ENCODE measurements at regions not wholly inside any gene's neighbourhood (a gene's known extent, or its start where the extent isn't known, plus 50 kb on each side); places are given as distances from the start of the nearest gene placed in this dataset.

DNA sequence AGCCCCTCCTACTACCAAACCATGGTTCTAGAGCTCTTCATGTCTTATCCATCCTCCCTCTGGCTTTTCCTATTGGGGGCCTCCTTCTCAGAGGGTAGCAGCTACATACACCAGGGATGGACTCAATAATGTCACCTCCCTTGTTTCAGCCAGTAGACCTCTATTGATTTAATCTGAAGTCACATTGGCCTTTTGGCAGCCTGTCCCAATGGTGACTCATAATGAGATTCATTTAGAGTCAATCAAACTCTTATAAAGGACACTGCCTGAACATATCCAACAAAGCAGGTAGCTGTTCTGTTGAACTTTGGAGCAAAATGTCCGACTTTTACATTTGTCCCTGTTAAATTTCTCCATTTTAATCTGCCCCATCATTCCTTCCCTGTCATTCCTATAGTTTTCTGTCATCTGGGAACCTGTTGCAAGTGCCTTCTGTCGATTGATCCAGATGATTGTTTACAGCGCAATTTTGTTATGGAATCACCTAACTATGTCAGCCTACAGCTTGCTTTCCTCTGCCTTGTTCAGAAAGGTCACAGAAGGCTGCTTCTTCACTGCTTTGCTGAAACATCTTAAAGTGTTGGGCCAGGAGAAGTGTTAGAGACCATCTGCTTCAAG is 105.9 kb downstream of the ETS2 start:
- Histone ChIP-seq H3K36me3 (ENCODE audit: control insufficient read depth in 2 of 2, insufficient read depth in 2 of 2, low read length in 1 of 2) (no peaks in the 10 kb centered on the region), H3K27me3 (replicated peaks in 1 of 2; ENCODE audit: control insufficient read depth in 2 of 2, insufficient read depth in 2 of 2, low read length in 1 of 2) (no peaks in the 10 kb centered on the region), H3K79me2 (ENCODE audit: control insufficient read depth, insufficient read depth, low read length) (no peaks in the 10 kb centered on the region), H3K4me2 (ENCODE audit: control insufficient read depth, insufficient read depth) (no peak overlapping the region), H3K27ac (ENCODE audit: control insufficient read depth, insufficient read depth) (no peak overlapping the region), H2AFZ (ENCODE audit: control insufficient read depth, low read depth, low read length) (no peak overlapping the region), H3K9ac (ENCODE audit: control insufficient read depth, insufficient read depth, low read length) (no peak overlapping the region), H3K4me1 (ENCODE audit: control insufficient read depth, insufficient read depth, low read length) (no peaks in the 10 kb centered on the region), H4K20me1 (ENCODE audit: control insufficient read depth, insufficient read depth) (no peaks in the 10 kb centered on the region), H3K4me3 (no peak overlapping the region), H3K9me3 (replicated peaks; ENCODE audit: control insufficient read depth, insufficient read depth, low read length) (no peaks in the 10 kb centered on the region)
- no peak for ATAC-seq
- ChIA-PET RAD21 (ENCODE audit: unreplicated experiment) (no interaction called here), CTCF (no interaction called here), SMC1A (ENCODE audit: uncharacterized antibody, unreplicated experiment) (no interaction called here), POLR2A (no interaction called here)
- FAIRE-seq: no peak
- intact Hi-C loops (cut with micrococcal nuclease; ENCODE audit: unreplicated experiment) (no loop called here), in situ Hi-C loops (cut with MboI) (no loop called here)
- TF ChIP-seq POLR2A (IDR thresholded peaks at IDR 0.05; ENCODE audit: low read depth, low read length): no peak
- no peak for TF ChIP-seq GATAD2B (conservative IDR thresholded peaks at IDR 0.05; ENCODE audit: low read depth)
- TF ChIP-seq CBFB (IDR thresholded peaks at IDR 0.05; ENCODE audit: low read depth): no peak
- no peak for DNase-seq (ENCODE audit: low read depth, low spot score)
- 0% methylated on average over 3 of the region's 3 CpGs for WGBS (ENCODE audit: insufficient coverage, insufficient replicate concordance, low lambda C conversion rate, missing lambda C conversion rate)
- no TSS peak for BruUV-seq (replicated peaks)

DNA sequence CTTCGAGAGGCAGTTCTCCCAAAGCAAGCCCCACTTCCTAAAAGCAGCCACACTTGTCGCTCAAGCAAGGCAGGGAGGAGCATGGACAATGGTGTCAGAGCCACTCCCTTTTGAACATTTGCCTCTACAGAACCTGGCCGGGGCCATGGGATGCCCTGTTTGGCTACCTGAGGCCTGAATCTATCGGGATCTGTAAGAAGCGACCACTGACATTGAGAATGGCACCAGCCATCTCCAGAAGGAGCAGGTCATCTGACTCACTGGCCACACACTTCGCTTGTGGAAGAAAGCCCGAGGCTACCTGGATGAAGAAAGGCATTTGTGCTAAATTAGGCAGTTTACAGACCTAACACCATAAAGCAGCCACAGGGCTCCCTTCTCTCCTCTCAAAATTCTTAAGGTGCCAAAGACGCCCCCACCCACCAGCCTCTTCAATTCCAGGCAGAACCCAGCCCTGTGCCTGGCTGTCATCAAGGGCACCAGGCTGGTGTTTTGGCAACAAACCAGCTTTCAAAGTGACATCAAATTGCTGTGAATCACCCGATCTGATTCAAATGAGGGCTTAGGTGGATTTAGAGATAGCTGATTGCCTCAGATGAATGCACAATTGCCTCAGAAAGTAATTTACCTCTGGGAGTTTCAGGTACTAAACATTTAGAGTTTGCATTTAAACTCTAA is 104.8 kb downstream of the ETS2 start:
- Histone ChIP-seq H3K27me3 (replicated peaks in 1 of 2; ENCODE audit: control insufficient read depth in 2 of 2, insufficient read depth in 2 of 2, low read length in 1 of 2) (no peaks in the 10 kb centered on the region), H3K4me3 (no peak overlapping the region), H3K36me3 (ENCODE audit: control insufficient read depth in 2 of 2, insufficient read depth in 2 of 2, low read length in 1 of 2) (no peaks in the 10 kb centered on the region), H4K20me1 (ENCODE audit: control insufficient read depth, insufficient read depth) (no peaks in the 10 kb centered on the region), H3K4me1 (ENCODE audit: control insufficient read depth, insufficient read depth, low read length) (no peaks in the 10 kb centered on the region), H2AFZ (ENCODE audit: control insufficient read depth, low read depth, low read length) (no peak overlapping the region), H3K9me3 (replicated peaks; ENCODE audit: control insufficient read depth, insufficient read depth, low read length) (no peaks in the 10 kb centered on the region), H3K27ac (ENCODE audit: control insufficient read depth, insufficient read depth) (no peak overlapping the region), H3K4me2 (ENCODE audit: control insufficient read depth, insufficient read depth) (no peak overlapping the region), H3K79me2 (ENCODE audit: control insufficient read depth, insufficient read depth, low read length) (no peaks in the 10 kb centered on the region), H3K9ac (ENCODE audit: control insufficient read depth, insufficient read depth, low read length) (no peak overlapping the region)
- ChIA-PET RAD21 (ENCODE audit: unreplicated experiment) (no interaction called here), SMC1A (ENCODE audit: uncharacterized antibody, unreplicated experiment) (no interaction called here), POLR2A (no interaction called here), CTCF (no interaction called here)
- 14% methylated on average over 9 of the region's 9 CpGs for WGBS (ENCODE audit: insufficient coverage, insufficient replicate concordance, low lambda C conversion rate, missing lambda C conversion rate)
- no peak for DNase-seq (ENCODE audit: low read depth, low spot score)
- ATAC-seq: no peak
- no TSS peak for BruUV-seq (replicated peaks)
- intact Hi-C loops (cut with micrococcal nuclease; ENCODE audit: unreplicated experiment): no loop called here
- in situ Hi-C loops (cut with MboI): no loop called here
- no peak for FAIRE-seq
- no peak for TF ChIP-seq FOXK2 (IDR thresholded peaks at IDR 0.05)
- TF ChIP-seq ETV6 (conservative IDR thresholded peaks at IDR 0.05 in 1 of 2, IDR thresholded peaks at IDR 0.05 in 1 of 2; ENCODE audit: borderline replicate concordance in 1 of 2, low read depth in 1 of 2): no peak
- TF ChIP-seq, protein P1, sequence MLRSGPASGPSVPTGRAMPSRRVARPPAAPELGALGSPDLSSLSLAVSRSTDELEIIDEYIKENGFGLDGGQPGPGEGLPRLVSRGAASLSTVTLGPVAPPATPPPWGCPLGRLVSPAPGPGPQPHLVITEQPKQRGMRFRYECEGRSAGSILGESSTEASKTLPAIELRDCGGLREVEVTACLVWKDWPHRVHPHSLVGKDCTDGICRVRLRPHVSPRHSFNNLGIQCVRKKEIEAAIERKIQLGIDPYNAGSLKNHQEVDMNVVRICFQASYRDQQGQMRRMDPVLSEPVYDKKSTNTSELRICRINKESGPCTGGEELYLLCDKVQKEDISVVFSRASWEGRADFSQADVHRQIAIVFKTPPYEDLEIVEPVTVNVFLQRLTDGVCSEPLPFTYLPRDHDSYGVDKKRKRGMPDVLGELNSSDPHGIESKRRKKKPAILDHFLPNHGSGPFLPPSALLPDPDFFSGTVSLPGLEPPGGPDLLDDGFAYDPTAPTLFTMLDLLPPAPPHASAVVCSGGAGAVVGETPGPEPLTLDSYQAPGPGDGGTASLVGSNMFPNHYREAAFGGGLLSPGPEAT (IDR thresholded peaks at IDR 0.05; ENCODE audit: low read depth): no peak
- TF ChIP-seq IKZF1 (conservative IDR thresholded peaks at IDR 0.05): no peak
- TF ChIP-seq FOXM1 (IDR thresholded peaks at IDR 0.05; ENCODE audit: low read depth, low read length): no peak
- TF ChIP-seq CREB1 (IDR thresholded peaks at IDR 0.05; ENCODE audit: low read depth): no peak
- TF ChIP-seq HDAC2 (IDR thresholded peaks at IDR 0.05): no peak
- TF ChIP-seq, protein P2, sequence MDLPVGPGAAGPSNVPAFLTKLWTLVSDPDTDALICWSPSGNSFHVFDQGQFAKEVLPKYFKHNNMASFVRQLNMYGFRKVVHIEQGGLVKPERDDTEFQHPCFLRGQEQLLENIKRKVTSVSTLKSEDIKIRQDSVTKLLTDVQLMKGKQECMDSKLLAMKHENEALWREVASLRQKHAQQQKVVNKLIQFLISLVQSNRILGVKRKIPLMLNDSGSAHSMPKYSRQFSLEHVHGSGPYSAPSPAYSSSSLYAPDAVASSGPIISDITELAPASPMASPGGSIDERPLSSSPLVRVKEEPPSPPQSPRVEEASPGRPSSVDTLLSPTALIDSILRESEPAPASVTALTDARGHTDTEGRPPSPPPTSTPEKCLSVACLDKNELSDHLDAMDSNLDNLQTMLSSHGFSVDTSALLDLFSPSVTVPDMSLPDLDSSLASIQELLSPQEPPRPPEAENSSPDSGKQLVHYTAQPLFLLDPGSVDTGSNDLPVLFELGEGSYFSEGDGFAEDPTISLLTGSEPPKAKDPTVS (IDR thresholded peaks at IDR 0.05; ENCODE audit: low read depth, low read length): no peak

Measured in GM12878 (cell line).